HG03520 (cell line): ENCODE measurements at regions not wholly inside any gene's neighbourhood (a gene's known extent, or its start where the extent isn't known, plus 50 kb on each side); places are given as distances from the start of the nearest gene placed in this dataset.
A peak's percentile ranks its signal among the peaks of the same experiment; 100 is the strongest.

ENCODE experiments used
- ATAC-seq: cut with Tn5 transposase; IDR thresholded peaks from one replicate; pipeline ENCODE4 v1.9.1; 2021; ENCODE audit warnings: mild to moderate bottlenecking, moderate library complexity; ENCODE audit not compliant: unreplicated experiment

GRCh38 chr2:167543721-167544120 lies 655.4 kb downstream of the XIRP2 start:
- no peak for ATAC-seq

GRCh38 chr2:167537743-167538142 lies 649.5 kb downstream of the XIRP2 start:
- no peak for ATAC-seq

GRCh38 chr2:167534443-167534842 lies 646.2 kb downstream of the XIRP2 start:
- no peak for ATAC-seq

- no peak for ATAC-seq
Measured at GRCh38 chr2:167524786-167525185, 636.5 kb downstream of the XIRP2 start.

GRCh38 chr2:167510071-167510759 lies 621.9 kb downstream of the XIRP2 start:
- no peak for ATAC-seq

GRCh38 chr2:167509586-167509985 lies 621.3 kb downstream of the XIRP2 start:
- ATAC-seq: no peak

- ATAC-seq: no peak
Measured at GRCh38 chr2:167508709-167509108, 620.4 kb downstream of the XIRP2 start.

- ATAC-seq: no peak
Measured at GRCh38 chr2:167506395-167506794, 618.1 kb downstream of the XIRP2 start.

GRCh38 chr2:167504695-167505094 lies 616.4 kb downstream of the XIRP2 start:
- ATAC-seq: no peak

- no peak for ATAC-seq
Measured at GRCh38 chr2:167504061-167504460, 615.8 kb downstream of the XIRP2 start.

- no peak for ATAC-seq
Measured at GRCh38 chr2:167501618-167502017, 613.3 kb downstream of the XIRP2 start.

- ATAC-seq: no peak
Measured at GRCh38 chr2:167493862-167494261, 605.6 kb downstream of the XIRP2 start.

- no peak for ATAC-seq
Measured at GRCh38 chr2:167492486-167492885, 604.2 kb downstream of the XIRP2 start.

- no peak for ATAC-seq
Measured at GRCh38 chr2:167491788-167492187, 603.5 kb downstream of the XIRP2 start.

- ATAC-seq: no peak
Measured at GRCh38 chr2:167490455-167490854, 602.2 kb downstream of the XIRP2 start.

GRCh38 chr2:167489325-167489724 lies 601.0 kb downstream of the XIRP2 start:
- ATAC-seq: no peak

GRCh38 chr2:167487728-167488127 lies 599.4 kb downstream of the XIRP2 start:
- ATAC-seq: no peak

- no peak for ATAC-seq
Measured at GRCh38 chr2:167484875-167485274, 596.6 kb downstream of the XIRP2 start.

GRCh38 chr2:167480986-167481309 lies 592.7 kb downstream of the XIRP2 start:
- no peak for ATAC-seq

- ATAC-seq: peak; percentile 65
Measured at GRCh38 chr2:167480232-167480985, 592.1 kb downstream of the XIRP2 start.

GRCh38 chr2:167478196-167478595 lies 589.9 kb downstream of the XIRP2 start:
- no peak for ATAC-seq

- no peak for ATAC-seq
Measured at GRCh38 chr2:167475791-167476190, 587.5 kb downstream of the XIRP2 start.

GRCh38 chr2:167471734-167472133 lies 583.5 kb downstream of the XIRP2 start:
- peak; percentile 89 for ATAC-seq
